HepG2 (cell line): ENCODE measurements at regions not wholly inside any gene's neighbourhood (a gene's known extent, or its start where the extent isn't known, plus 50 kb on each side); places are given as distances from the start of the nearest gene placed in this dataset.

Experiments
- ATAC-seq: fragments of 200-7000 bp; cut with Tn5 transposase; 3 replicates; pipeline ENCODE4 v1.9.1; 2020; ENCODE audit warnings: mild to moderate bottlenecking, moderate library complexity
- BruUV-seq: library from RNA; stranded (reverse); fragments of 400-500 nt; replicated peaks from 2 replicates; lab custom pipeline; 2021; lab: Mats Ljungman, UMichigan
- CTCF ChIA-PET: fragments of 300-600 bp; formaldehyde crosslinking; extraction: SDS; loops from one replicate; lab custom pipeline; 2021; ENCODE audit warnings: low total read pairs, inconsistent platforms, low intra/inter-chr PET ratio; lab: Yijun Ruan, JAX
- POLR2A ChIA-PET: fragments of 350-600 bp; sonication (Branson Sonifier 250); formaldehyde crosslinking; loops from one replicate; lab custom pipeline; 2020; ENCODE audit warnings: antibody characterized with exemption, inconsistent platforms; lab: Yijun Ruan, JAX
- DNase-seq: peaks from one replicate; pipeline ENCODE4 v3.0.0-alpha.2; 2015; ENCODE audit warnings: low spot score
- FAIRE-seq: peaks from 3 replicates; lab custom pipeline; 2011; peaks lifted over from hg19 to GRCh38; lab: Jason Lieb, UNC
- H2AFZ ChIP-seq: one replicate; pipeline ENCODE4 v1.6.1; 2011; ENCODE audit warnings: low read length, inconsistent platforms
- H3K27ac ChIP-seq: fragments of 300-600 bp; 3 replicates; pipeline ENCODE4 v1.8.0; 2011; ENCODE audit warnings: mixed run types, mild to moderate bottlenecking, mixed read lengths, low read length, inconsistent platforms; ENCODE audit not compliant: insufficient read depth; ENCODE audit errors: extremely low read length
- H3K27me3 ChIP-seq, 2 experiments: fragments of 200-600 bp in 1 of 2; 2 replicates in 1 of 2; 3 replicates in 1 of 2; pipeline versions ENCODE4 v1.6.0 to v1.8.0; 2011; ENCODE audit warnings: low read length in 2 of 2, mild to moderate bottlenecking in 2 of 2, moderate library complexity in 2 of 2, inconsistent platforms in 1 of 2; ENCODE audit not compliant: insufficient read depth in 2 of 2, control insufficient read depth in 1 of 2
- H3K36me3 ChIP-seq, 2 experiments: fragments of 200-600 bp in 1 of 2; replicated peaks in 1 of 2; 2 replicates in 1 of 2; 3 replicates in 1 of 2; pipeline versions ENCODE4 v1.5.1 to v1.8.0; 2011; ENCODE audit warnings: low read length in 2 of 2, inconsistent platforms in 1 of 2; ENCODE audit not compliant: insufficient read depth in 2 of 2, control insufficient read depth in 1 of 2
- H3K4me1 ChIP-seq: 2 replicates; pipeline ENCODE4 v1.5.1; 2012; ENCODE audit warnings: low read length, inconsistent platforms; ENCODE audit not compliant: insufficient read depth
- H3K4me2 ChIP-seq: 2 replicates; pipeline ENCODE4 v1.6.0; 2011; ENCODE audit warnings: low read depth, low read length, inconsistent platforms
- H3K4me3 ChIP-seq, 3 experiments: fragments of 200-600 bp in 1 of 3; sonication (generic), shearing (Covaris generic) in 1 of 3; replicated peaks in 1 of 3; 2 replicates each; pipeline ENCODE4 v1.5.1; 2011 to 2016; ENCODE audit warnings: low read length in 3 of 3, inconsistent platforms in 2 of 3, low read depth in 2 of 3, mild to moderate bottlenecking in 2 of 3, control low read depth in 1 of 3, mixed read lengths in 1 of 3; ENCODE audit not compliant: insufficient read depth in 1 of 3
- H3K79me2 ChIP-seq: one replicate; pipeline ENCODE4 v1.6.1; 2011; ENCODE audit warnings: low read length, inconsistent platforms; ENCODE audit not compliant: insufficient read depth
- H3K9ac ChIP-seq: 2 replicates; pipeline ENCODE4 v1.6.0; 2011; ENCODE audit warnings: mild to moderate bottlenecking, low read depth, low read length, inconsistent platforms; ENCODE audit not compliant: insufficient read depth
- H3K9me3 ChIP-seq: 2 replicates; pipeline ENCODE4 v1.5.1; 2012; ENCODE audit warnings: mild to moderate bottlenecking, low read length
- H4K20me1 ChIP-seq: 2 replicates; pipeline ENCODE4 v1.6.0; 2011; ENCODE audit warnings: inconsistent platforms, mild to moderate bottlenecking, low read length, moderate library complexity; ENCODE audit not compliant: insufficient read depth
- ATF7-NPFF ChIP-seq: sonication (generic); formaldehyde crosslinking; IDR thresholded peaks from 2 replicates; pipeline ENCODE4 v1.8.1; 2023; ENCODE audit warnings: mild to moderate bottlenecking, low read depth, missing genetic modification reagents, moderate library complexity
- CBFB ChIP-seq: sonication (generic); formaldehyde crosslinking; IDR thresholded peaks from 2 replicates; pipeline ENCODE4 v1.4.0; 2020; ENCODE audit warnings: missing genetic modification reagents
- DPF2 ChIP-seq: sonication (generic); formaldehyde crosslinking; IDR thresholded peaks from 2 replicates; pipeline ENCODE4 v1.4.0; 2020; ENCODE audit warnings: mild to moderate bottlenecking, low read depth, missing genetic modification reagents, borderline replicate concordance
- E2F1 ChIP-seq: sonication (generic); formaldehyde crosslinking; IDR thresholded peaks from 2 replicates; pipeline ENCODE4 v1.5.0; 2020; ENCODE audit warnings: missing genetic modification reagents
- HDAC6 ChIP-seq: fragments of 200-600 bp; sonication (generic); IDR thresholded peaks from 2 replicates; pipeline ENCODE4 v1.7.0; 2017; ENCODE audit warnings: mild to moderate bottlenecking, antibody characterized with exemption, low read length, low read depth
- KMT2A ChIP-seq: sonication (generic); formaldehyde crosslinking; IDR thresholded peaks from 2 replicates; pipeline ENCODE4 v1.4.0; 2020; ENCODE audit warnings: missing genetic modification reagents
- NFIB ChIP-seq: sonication (generic); formaldehyde crosslinking; IDR thresholded peaks from 2 replicates; pipeline ENCODE4 v1.9.0; 2021; ENCODE audit warnings: missing genetic modification reagents, mild to moderate bottlenecking, borderline replicate concordance
- POGK ChIP-seq: sonication (generic); formaldehyde crosslinking; conservative IDR thresholded peaks from 2 replicates; pipeline ENCODE4 v1.8.0; 2022; ENCODE audit warnings: mild to moderate bottlenecking, moderate library complexity, missing genetic modification reagents
- RNF2 ChIP-seq: fragments of 450-650 bp; conservative IDR thresholded peaks from 2 replicates; pipeline ENCODE4 v1.6.1; 2016; ENCODE audit warnings: low read depth
- TAF1 ChIP-seq: sonication (generic); formaldehyde crosslinking; IDR thresholded peaks from 2 replicates; pipeline ENCODE4 v1.4.0; 2020; ENCODE audit warnings: missing genetic modification reagents
- ZNF124 ChIP-seq: sonication (generic); formaldehyde crosslinking; IDR thresholded peaks from 2 replicates; pipeline ENCODE4 v1.4.0; 2020; ENCODE audit warnings: missing genetic modification reagents
- ZNF224 ChIP-seq: sonication (generic); formaldehyde crosslinking; IDR thresholded peaks from 2 replicates; pipeline ENCODE4 v1.5.0; 2020; ENCODE audit warnings: mild to moderate bottlenecking, missing genetic modification reagents
- ZNF296 ChIP-seq: sonication (generic); formaldehyde crosslinking; conservative IDR thresholded peaks from 2 replicates; pipeline ENCODE4 v1.5.0; 2020; ENCODE audit warnings: mild to moderate bottlenecking, missing genetic modification reagents
- ZNF597 ChIP-seq: sonication (generic); formaldehyde crosslinking; IDR thresholded peaks from 2 replicates; pipeline ENCODE4 v1.5.0; 2020; ENCODE audit warnings: missing genetic modification reagents
- ZNF605 ChIP-seq: sonication (generic); formaldehyde crosslinking; IDR thresholded peaks from 2 replicates; pipeline ENCODE4 v1.8.0; 2022; ENCODE audit warnings: mild to moderate bottlenecking, missing genetic modification reagents
- ZNF782 ChIP-seq: sonication (generic); formaldehyde crosslinking; IDR thresholded peaks from 2 replicates; pipeline ENCODE4 v1.4.0; 2020; ENCODE audit warnings: missing genetic modification reagents, mild to moderate bottlenecking, borderline replicate concordance
- ZNF788 ChIP-seq: sonication (generic); formaldehyde crosslinking; IDR thresholded peaks from 2 replicates; pipeline ENCODE4 v1.5.0; 2020; ENCODE audit warnings: mild to moderate bottlenecking, missing genetic modification reagents, borderline replicate concordance
- WGBS: methylation state at CpG from one replicate; pipeline ENCODE4 v1.1.6; 2017; ENCODE audit warnings: low lambda C conversion rate; 5-methylcytosine and 5-hydroxymethylcytosine counted together
- in situ Hi-C: cut with HindIII; loops from 2 replicates; pipeline ENCODE4 v1.10.0; 2017; ENCODE audit warnings: low pct_unique_long_range_greater_than_20kb; ENCODE audit not compliant: extremely low pct_ligation_motif_present
- intact Hi-C: fragments of 100-400 bp; cut with micrococcal nuclease; formaldehyde crosslinking; loops from one replicate; pipeline ENCODE4 v1.10.0; 2022; ENCODE audit not compliant: unreplicated experiment
- TF ChIP-seq, protein P1 (sequence below): sonication (generic); formaldehyde crosslinking; IDR thresholded peaks from 2 replicates; pipeline ENCODE4 v1.4.0; 2020; ENCODE audit warnings: mild to moderate bottlenecking, missing genetic modification reagents
- TF ChIP-seq, protein P2 (sequence below): IDR thresholded peaks from 2 replicates; pipeline ENCODE4 v1.6.1; 2016

GRCh38 chr11:57874981-57875380, 113.4 kb downstream of the CTNND1 start:
- no peak overlapping the region for H3K4me2 ChIP-seq
- intact Hi-C loops: no loop called here
- FAIRE-seq: no peak
- TF ChIP-seq NFIB (CRISPR knock-in tag) (no peak), ZNF597 (CRISPR knock-in tag) (no peak), ZNF605 (CRISPR knock-in tag) (no peak), RNF2 (no peak), POGK (CRISPR knock-in tag) (no peak), DPF2 (CRISPR knock-in tag) (no peak), TAF1 (CRISPR knock-in tag) (no peak), ZNF224 (CRISPR knock-in tag) (no peak), HDAC6 (no peak), CBFB (CRISPR knock-in tag) (no peak), ATF7-NPFF (no peak), ZNF788 (no peak), E2F1 (CRISPR knock-in tag) (no peak), ZNF782 (CRISPR knock-in tag) (no peak), ZNF124 (CRISPR knock-in tag) (no peak), KMT2A (CRISPR knock-in tag) (no peak), ZNF296 (CRISPR knock-in tag) (no peak)
- TF ChIP-seq, protein P1, sequence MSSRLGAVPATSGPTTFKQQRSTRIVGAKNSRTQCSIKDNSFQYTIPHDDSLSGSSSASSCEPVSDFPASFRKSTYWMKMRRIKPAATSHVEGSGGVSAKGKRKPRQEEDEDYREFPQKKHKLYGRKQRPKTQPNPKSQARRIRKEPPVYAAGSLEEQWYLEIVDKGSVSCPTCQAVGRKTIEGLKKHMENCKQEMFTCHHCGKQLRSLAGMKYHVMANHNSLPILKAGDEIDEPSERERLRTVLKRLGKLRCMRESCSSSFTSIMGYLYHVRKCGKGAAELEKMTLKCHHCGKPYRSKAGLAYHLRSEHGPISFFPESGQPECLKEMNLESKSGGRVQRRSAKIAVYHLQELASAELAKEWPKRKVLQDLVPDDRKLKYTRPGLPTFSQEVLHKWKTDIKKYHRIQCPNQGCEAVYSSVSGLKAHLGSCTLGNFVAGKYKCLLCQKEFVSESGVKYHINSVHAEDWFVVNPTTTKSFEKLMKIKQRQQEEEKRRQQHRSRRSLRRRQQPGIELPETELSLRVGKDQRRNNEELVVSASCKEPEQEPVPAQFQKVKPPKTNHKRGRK (CRISPR knock-in tag): no peak
- TF ChIP-seq, protein P2, sequence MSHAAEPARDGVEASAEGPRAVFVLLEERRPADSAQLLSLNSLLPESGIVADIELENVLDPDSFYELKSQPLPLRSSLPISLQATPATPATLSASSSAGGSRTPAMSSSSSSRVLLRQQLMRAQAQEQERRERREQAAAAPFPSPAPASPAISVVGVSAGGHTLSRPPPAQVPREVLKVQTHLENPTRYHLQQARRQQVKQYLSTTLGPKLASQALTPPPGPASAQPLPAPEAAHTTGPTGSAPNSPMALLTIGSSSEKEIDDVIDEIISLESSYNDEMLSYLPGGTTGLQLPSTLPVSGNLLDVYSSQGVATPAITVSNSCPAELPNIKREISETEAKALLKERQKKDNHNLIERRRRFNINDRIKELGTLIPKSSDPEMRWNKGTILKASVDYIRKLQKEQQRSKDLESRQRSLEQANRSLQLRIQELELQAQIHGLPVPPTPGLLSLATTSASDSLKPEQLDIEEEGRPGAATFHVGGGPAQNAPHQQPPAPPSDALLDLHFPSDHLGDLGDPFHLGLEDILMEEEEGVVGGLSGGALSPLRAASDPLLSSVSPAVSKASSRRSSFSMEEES (CRISPR knock-in tag): no peak
- TF ChIP-seq, all 625 proteins: peak for 0
- H3K9ac ChIP-seq: no peak overlapping the region
- no peaks in the 10 kb centered on the region for H3K4me1 ChIP-seq
- H4K20me1 ChIP-seq: no peaks in the 10 kb centered on the region
- no peaks in the 10 kb centered on the region for H3K36me3 ChIP-seq
- H3K79me2 ChIP-seq: no peaks in the 10 kb centered on the region
- H3K9me3 ChIP-seq: no peaks in the 10 kb centered on the region
- CTCF ChIA-PET: no interaction called here
- no peak overlapping the region for H3K4me3 ChIP-seq
- DNase-seq (no peak), ATAC-seq (no peak)
- no peak overlapping the region for H3K27ac ChIP-seq
- POLR2A ChIA-PET: no interaction called here
- BruUV-seq: no TSS peak
- WGBS: 74% methylated on average over 10 of the region's 10 CpGs
- no peak overlapping the region for H2AFZ ChIP-seq
- in situ Hi-C loops: no loop called here
- peaks cover 0 to 34% of the 10 kb centered on the region in 2 experiments; a peak in 3 of 5 replicates for H3K27me3 ChIP-seq
